Adrenal gland (tissue), 9 donors: ENCODE measurements at regions not wholly inside any gene's neighbourhood (a gene's known extent, or its start where the extent isn't known, plus 50 kb on each side); places are given as distances from the start of the nearest gene placed in this dataset.

Experiments used
- DNase-seq, 7 donors: peaks; one replicate each; pipeline ENCODE4 v3.0.0-alpha.2; 2019 to 2020
- H3K27ac ChIP-seq, 5 donors: fragments of 200-600 bp; sonication (generic) in 4 of 5; 1 replicate in 3 of 5; 2 replicates in 2 of 5; pipeline versions ENCODE4 v1.5.1 to v1.8.0; 2016 to 2020; ENCODE audit warnings: mild to moderate bottlenecking in 1 of 5
- H3K27me3 ChIP-seq: fragments of 200-600 bp; 2 replicates; pipeline ENCODE4 v1.8.0; 2021
- H3K36me3 ChIP-seq, 2 donors: fragments of 200-600 bp; replicated peaks in 1 of 2; 1 replicate in 1 of 2; 2 replicates in 1 of 2; pipeline versions ENCODE4 v1.5.1 to v1.8.0; 2018 to 2022
- H3K4me1 ChIP-seq, 2 donors: fragments of 200-600 bp; replicated peaks in 1 of 2; 1 replicate in 1 of 2; 2 replicates in 1 of 2; pipeline versions ENCODE4 v1.5.1 to v1.8.0; 2018 to 2021
- H3K4me3 ChIP-seq, 4 donors: fragments of 200-600 bp; sonication (generic) in 3 of 4; one replicate each; pipeline ENCODE4 v1.5.1; 2016 to 2018
- H3K9me3 ChIP-seq, 3 donors: fragments of 200-600 bp; sonication (generic) in 1 of 3; replicated peaks in 1 of 3; 1 replicate in 2 of 3; 2 replicates in 1 of 3; pipeline versions ENCODE4 v1.5.1 to v1.8.0; 2016 to 2021
- POLR2A ChIP-seq, 2 donors: fragments of 450-650 bp; IDR thresholded peaks; one replicate each; pipeline ENCODE4 v1.6.1; 2017; ENCODE audit warnings: antibody characterized with exemption in 2 of 2, mild to moderate bottlenecking in 2 of 2, moderate library complexity in 1 of 2
- WGBS, 4 donors: extraction: QIAGEN DNeasy Blood & Tissue Kit in 2 of 4; methylation state at CpG; one replicate each; pipeline versions ENCODE4 v1.1.5 to v1.1.7; 2013 to 2017; 5-methylcytosine and 5-hydroxymethylcytosine counted together
- intact Hi-C, 2 donors: fragments of 100-400 bp; cut with DNase I; formaldehyde crosslinking; loops; one replicate each; pipeline versions ENCODE4 v1.14.1 to v1.15.0; 2022 to 2023
- TF ChIP-seq, protein P1 (sequence below), 6 experiments: fragments of 450-650 bp in 4 of 6; fragments of 200-600 bp in 2 of 6; sonication (generic) in 1 of 6; IDR thresholded peaks; 1 replicate in 5 of 6; 2 replicates in 1 of 6; pipeline versions ENCODE4 v1.5.1 to v1.8.0; 2016 to 2021; ENCODE audit warnings: antibody characterized with exemption in 6 of 6, mild to moderate bottlenecking in 2 of 6, moderate library complexity in 1 of 6
- donor health status: healthy with polysubstance abuse.
- donor health status: Bipolar disorder and iron deficiency.
- donor health status: DM: yes; HTN: yes; CAD: no.
- donor health status: DM: no; HTN: no; CAD: no.
- donor health status: DM: no; HTN: no; CAD: no.

DNA sequence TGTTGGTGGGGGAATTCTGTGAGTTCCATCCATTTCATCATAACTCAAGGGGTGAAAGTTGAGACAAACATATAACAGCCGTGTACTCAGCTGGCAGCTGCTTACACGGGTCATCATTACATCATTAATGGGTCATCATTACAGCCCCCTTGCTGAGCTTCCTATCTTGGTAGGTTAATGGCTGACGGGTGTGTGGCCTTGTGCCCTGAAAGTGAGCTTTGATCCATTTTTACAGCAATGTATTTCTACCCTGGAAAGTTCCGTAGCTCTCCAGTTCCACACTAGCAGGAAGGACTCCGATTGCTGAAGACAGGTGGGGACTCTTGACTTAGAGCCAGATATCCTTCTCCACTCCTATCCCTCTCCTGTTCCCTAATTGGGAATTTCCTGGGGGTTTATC, 105.2 kb upstream of the DLX2 start:
- Histone ChIP-seq H3K27ac (no peak overlapping the region), H3K4me3 (no peak overlapping the region), H3K9me3 (no peaks in the 10 kb centered on the region), H3K4me1 (no peaks in the 10 kb centered on the region), H3K36me3 (no peaks in the 10 kb centered on the region), H3K27me3 (no peaks in the 10 kb centered on the region)
- DNase-seq, result no peak
- intact Hi-C loops, result no loop called here
- 75 to 86% (median 80%) methylated on average over 5 of the region's 5 CpGs for WGBS, 4 donors
- no peak for TF ChIP-seq POLR2A (IDR thresholded peaks at IDR 0.05)
- TF ChIP-seq, protein P1, sequence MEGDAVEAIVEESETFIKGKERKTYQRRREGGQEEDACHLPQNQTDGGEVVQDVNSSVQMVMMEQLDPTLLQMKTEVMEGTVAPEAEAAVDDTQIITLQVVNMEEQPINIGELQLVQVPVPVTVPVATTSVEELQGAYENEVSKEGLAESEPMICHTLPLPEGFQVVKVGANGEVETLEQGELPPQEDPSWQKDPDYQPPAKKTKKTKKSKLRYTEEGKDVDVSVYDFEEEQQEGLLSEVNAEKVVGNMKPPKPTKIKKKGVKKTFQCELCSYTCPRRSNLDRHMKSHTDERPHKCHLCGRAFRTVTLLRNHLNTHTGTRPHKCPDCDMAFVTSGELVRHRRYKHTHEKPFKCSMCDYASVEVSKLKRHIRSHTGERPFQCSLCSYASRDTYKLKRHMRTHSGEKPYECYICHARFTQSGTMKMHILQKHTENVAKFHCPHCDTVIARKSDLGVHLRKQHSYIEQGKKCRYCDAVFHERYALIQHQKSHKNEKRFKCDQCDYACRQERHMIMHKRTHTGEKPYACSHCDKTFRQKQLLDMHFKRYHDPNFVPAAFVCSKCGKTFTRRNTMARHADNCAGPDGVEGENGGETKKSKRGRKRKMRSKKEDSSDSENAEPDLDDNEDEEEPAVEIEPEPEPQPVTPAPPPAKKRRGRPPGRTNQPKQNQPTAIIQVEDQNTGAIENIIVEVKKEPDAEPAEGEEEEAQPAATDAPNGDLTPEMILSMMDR (IDR thresholded peaks at IDR 0.05), result no peak

DNA sequence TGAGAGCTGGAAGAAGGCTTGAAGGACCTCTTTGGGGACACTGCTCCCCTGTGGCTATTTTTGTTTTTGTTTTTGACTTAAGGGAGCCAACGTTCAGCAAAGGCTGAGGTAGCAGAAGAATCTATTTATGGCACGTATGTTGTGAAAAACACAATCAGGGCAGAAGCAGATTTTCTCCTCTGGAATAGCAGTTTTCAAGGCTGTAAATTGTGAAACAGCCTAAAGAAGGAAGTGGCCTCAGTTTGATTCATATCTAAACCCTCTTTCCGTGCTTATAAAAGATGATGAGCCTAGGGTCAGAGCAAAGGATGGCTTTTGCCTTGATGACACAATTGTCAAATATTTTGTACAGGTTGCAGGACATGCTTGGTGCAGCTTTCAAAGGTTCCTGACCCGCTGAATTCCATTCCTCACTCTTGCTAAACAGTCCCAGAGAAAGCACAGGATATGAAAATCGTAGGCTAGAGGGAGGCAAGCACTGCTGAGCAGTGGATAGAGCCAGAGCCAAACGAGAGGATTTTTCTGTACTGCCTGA, 106.2 kb upstream of the DLX2 start:
- Histone ChIP-seq H3K27ac (no peak overlapping the region), H3K9me3 (no peaks in the 10 kb centered on the region), H3K27me3 (no peaks in the 10 kb centered on the region), H3K4me3 (no peak overlapping the region), H3K36me3 (no peaks in the 10 kb centered on the region), H3K4me1 (no peaks in the 10 kb centered on the region)
- TF ChIP-seq, protein P1 (IDR thresholded peaks at IDR 0.05), result no peak
- TF ChIP-seq POLR2A (IDR thresholded peaks at IDR 0.05), result no peak
- DNase-seq, result no peak
- intact Hi-C loops, result no loop called here
- WGBS, 4 donors, result 22 to 30% (median 26%) methylated on average over 6 of the region's 6 CpGs

DNA sequence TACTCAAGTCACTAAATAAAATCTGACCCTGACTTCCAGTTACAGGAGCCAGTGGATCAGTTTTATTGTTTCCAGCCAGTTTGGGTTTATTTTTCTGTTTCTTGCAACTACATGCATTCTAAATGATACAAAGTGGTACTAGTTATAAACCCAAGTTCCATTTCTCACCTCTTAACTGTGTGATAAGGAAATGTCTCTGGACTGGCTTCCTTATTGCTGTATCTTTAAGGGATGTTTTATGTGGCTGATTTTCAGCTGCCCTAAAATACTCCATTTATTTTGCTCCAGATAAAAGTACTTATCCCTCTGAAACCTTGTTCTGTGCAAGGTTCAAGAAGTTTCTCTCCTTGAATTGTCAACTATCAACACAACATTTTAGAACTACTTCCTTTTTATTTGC, 107.9 kb upstream of the DLX2 start:
- DNase-seq, result no peak
- Histone ChIP-seq H3K36me3 (no peaks in the 10 kb centered on the region), H3K27ac (no peak overlapping the region), H3K9me3 (no peaks in the 10 kb centered on the region), H3K27me3 (no peaks in the 10 kb centered on the region), H3K4me3 (no peak overlapping the region), H3K4me1 (no peaks in the 10 kb centered on the region)
- intact Hi-C loops, result no loop called here
- TF ChIP-seq, protein P1 (IDR thresholded peaks at IDR 0.05), result no peak
- no peak for TF ChIP-seq POLR2A (IDR thresholded peaks at IDR 0.05)

DNA sequence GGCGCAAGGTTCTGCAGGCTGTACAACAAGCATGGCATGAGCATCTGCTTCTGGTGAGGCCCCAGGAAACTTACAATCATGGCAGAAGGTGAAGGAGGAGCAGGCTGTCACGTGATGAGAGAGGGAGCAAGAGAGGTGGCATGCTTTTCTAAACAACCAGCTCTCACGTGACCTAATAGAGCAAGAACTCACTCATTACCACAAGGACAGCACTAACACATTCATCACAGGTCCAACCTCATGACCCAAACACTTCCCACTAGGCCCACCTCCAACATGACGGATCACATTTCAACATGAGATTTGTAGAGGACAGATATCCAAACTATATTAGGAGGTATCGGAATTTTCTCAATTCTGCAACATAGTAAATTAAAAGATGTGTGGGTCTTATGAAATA, 108.8 kb upstream of the DLX2 start:
- DNase-seq, result no peak
- WGBS, 4 donors, result 45 to 63% (median 46%) methylated on average over 5 of the region's 5 CpGs
- no peaks in the 10 kb centered on the region for H3K36me3 ChIP-seq
- intact Hi-C loops, result no loop called here
- TF ChIP-seq POLR2A (IDR thresholded peaks at IDR 0.05), result no peak
- TF ChIP-seq, protein P1 (IDR thresholded peaks at IDR 0.05), result no peak
- H3K9me3 ChIP-seq, result no peaks in the 10 kb centered on the region
- no peaks in the 10 kb centered on the region for H3K4me1 ChIP-seq
- H3K4me3 ChIP-seq, result no peak overlapping the region
- no peaks in the 10 kb centered on the region for H3K27me3 ChIP-seq
- no peak overlapping the region for H3K27ac ChIP-seq
